ENCODE measurements at regions not wholly inside any gene's neighbourhood (a gene's known extent, or its start where the extent isn't known, plus 50 kb on each side); places are given as distances from the start of the nearest gene placed in this dataset.

DNA sequence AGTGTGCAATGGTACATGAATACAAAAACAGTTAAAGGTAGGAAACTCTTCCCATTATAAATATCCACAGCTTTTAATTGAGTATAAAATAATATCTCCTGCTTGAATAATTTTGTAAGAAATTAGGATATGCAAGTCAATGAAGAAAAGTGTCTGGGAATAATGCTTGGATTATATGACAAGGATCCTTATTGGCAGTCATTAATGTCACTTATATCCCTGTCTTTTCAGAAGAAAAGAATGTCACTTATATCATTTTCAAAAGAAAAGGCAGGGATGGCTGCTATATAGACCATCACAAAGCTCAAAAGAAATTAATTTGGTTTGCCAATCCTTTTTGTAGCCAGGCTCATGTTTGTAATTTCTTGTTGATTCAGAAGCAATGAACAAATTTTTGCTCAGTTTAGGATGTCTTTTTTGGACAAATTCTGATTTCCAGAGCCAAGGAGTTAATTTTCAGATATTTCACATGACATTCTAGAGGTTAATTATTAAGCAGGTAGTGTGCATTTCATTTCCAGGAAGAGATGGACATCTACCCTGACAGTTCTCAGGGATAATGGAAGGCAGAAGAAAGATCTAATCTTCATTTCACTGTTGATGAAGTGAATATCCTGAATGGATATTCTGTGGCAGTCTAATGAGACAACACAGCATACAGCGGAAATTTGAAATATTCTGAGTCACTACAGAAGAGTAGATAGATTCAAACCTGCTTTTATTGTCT, 299.8 kb downstream of the RPS29 start:
- intact Hi-C loops (cut with DNase I), result no loop called here

GRCh38 chr14:49280566-49280965, 305.6 kb downstream of the RPS29 start:
- Histone ChIP-seq H3K27me3 (no peaks in the 10 kb centered on the region), H3K4me1 (ENCODE audit: insufficient read depth) (no peaks in the 10 kb centered on the region), H3K27ac (no peak overlapping the region), H3K4me3 (no peak overlapping the region), H3K36me3 (no peaks in the 10 kb centered on the region), H3K9me3 (no peaks in the 10 kb centered on the region)
- intact Hi-C loops (cut with DNase I), result no loop called here
- DNase-seq, result no peak
- TF ChIP-seq POLR2A (IDR thresholded peaks at IDR 0.05) (no peak), EP300 (IDR thresholded peaks at IDR 0.05) (no peak)
- TF ChIP-seq, protein P1, sequence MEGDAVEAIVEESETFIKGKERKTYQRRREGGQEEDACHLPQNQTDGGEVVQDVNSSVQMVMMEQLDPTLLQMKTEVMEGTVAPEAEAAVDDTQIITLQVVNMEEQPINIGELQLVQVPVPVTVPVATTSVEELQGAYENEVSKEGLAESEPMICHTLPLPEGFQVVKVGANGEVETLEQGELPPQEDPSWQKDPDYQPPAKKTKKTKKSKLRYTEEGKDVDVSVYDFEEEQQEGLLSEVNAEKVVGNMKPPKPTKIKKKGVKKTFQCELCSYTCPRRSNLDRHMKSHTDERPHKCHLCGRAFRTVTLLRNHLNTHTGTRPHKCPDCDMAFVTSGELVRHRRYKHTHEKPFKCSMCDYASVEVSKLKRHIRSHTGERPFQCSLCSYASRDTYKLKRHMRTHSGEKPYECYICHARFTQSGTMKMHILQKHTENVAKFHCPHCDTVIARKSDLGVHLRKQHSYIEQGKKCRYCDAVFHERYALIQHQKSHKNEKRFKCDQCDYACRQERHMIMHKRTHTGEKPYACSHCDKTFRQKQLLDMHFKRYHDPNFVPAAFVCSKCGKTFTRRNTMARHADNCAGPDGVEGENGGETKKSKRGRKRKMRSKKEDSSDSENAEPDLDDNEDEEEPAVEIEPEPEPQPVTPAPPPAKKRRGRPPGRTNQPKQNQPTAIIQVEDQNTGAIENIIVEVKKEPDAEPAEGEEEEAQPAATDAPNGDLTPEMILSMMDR (IDR thresholded peaks at IDR 0.05), result no peak
- WGBS, 3 donors, result 39 to 63% (median 46%) methylated on average over 1 of the region's 1 CpG

More for the DNA sequence above, 299.8 kb downstream of the RPS29 start:
- Histone ChIP-seq H3K9me3 (no peaks in the 10 kb centered on the region), H3K36me3 (no peaks in the 10 kb centered on the region), H3K4me1 (ENCODE audit: insufficient read depth) (no peaks in the 10 kb centered on the region), H3K27me3 (no peaks in the 10 kb centered on the region), H3K4me3 (no peak overlapping the region), H3K27ac (no peak overlapping the region)
- 81 to 90% (median 88%) methylated on average over 1 of the region's 1 CpG for WGBS, 3 donors
- TF ChIP-seq EP300 (IDR thresholded peaks at IDR 0.05) (no peak), POLR2A (IDR thresholded peaks at IDR 0.05) (no peak)
- TF ChIP-seq, protein P1 (IDR thresholded peaks at IDR 0.05), result no peak
- DNase-seq, result no peak

DNA sequence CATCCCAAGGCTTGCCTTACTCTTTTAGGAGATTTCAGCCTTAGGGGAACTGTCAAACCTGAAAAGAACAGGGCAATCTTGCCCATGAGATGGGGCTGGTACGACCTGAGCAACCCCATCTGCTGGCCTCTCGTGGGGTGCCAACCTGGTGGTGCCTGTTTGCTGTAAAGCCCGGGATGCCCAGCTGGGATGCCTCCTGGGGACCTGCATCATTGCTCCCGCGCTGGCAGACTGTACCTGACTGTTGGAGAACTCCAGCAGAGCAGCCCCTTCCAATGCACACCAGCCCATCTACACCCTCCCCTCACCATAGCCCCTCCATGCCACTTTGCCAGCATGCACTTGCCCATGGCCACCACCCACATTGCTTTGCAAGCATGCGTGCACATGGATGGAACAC, 335.7 kb downstream of the RPS29 start:
- no peaks in the 10 kb centered on the region for H3K36me3 ChIP-seq
- no peak overlapping the region for H3K4me3 ChIP-seq
- 85 to 95% (median 92%) methylated on average over 6 of the region's 6 CpGs for WGBS, 3 donors
- H3K27me3 ChIP-seq, result no peaks in the 10 kb centered on the region
- TF ChIP-seq, protein P1 (IDR thresholded peaks at IDR 0.05), result no peak
- no peak for TF ChIP-seq EP300 (IDR thresholded peaks at IDR 0.05)
- TF ChIP-seq POLR2A (IDR thresholded peaks at IDR 0.05), result no peak
- intact Hi-C loops (cut with DNase I), result no loop called here
- no peak overlapping the region for H3K27ac ChIP-seq
- DNase-seq, result no peak
- H3K9me3 ChIP-seq, result no peaks in the 10 kb centered on the region
- H3K4me1 ChIP-seq (ENCODE audit: insufficient read depth), result no peaks in the 10 kb centered on the region

DNA sequence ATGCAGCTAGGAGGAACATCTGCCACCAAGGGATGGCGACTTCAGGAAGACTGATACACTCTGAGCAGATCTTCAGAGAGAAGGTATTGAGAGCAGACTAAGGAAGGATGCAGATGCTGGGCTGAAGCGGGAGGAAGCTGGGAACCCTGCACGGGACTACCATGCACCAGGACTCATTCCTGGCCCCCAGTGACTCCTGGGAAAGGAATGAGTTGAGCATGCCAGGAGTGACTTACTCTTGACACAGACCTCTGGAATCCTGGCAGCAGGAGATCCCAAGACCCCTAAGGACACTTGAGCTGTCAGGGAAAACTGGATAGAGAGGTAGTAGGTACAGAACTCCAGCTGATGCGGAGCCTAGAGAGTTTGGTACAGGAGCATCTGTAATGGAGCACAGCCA, 336.1 kb downstream of the RPS29 start:
- DNase-seq, result no peak
- intact Hi-C loops (cut with DNase I), result no loop called here
- Histone ChIP-seq H3K4me3 (no peak overlapping the region), H3K27ac (no peak overlapping the region), H3K4me1 (ENCODE audit: insufficient read depth) (no peaks in the 10 kb centered on the region), H3K27me3 (no peaks in the 10 kb centered on the region), H3K36me3 (no peaks in the 10 kb centered on the region), H3K9me3 (no peaks in the 10 kb centered on the region)
- 85 to 87% (median 86%) methylated on average over 4 of the region's 4 CpGs for WGBS, 3 donors
- TF ChIP-seq POLR2A (IDR thresholded peaks at IDR 0.05) (no peak), EP300 (IDR thresholded peaks at IDR 0.05) (no peak)
- TF ChIP-seq, protein P1 (IDR thresholded peaks at IDR 0.05), result no peak

Measured in ovary (tissue), 7 donors.